GM12878 (cell line): ENCODE measurements at regions not wholly inside any gene's neighbourhood (a gene's known extent, or its start where the extent isn't known, plus 50 kb on each side); places are given as distances from the start of the nearest gene placed in this dataset.

ENCODE experiments used
- ATAC-seq: fragments of 200-7000 bp; cut with Tn5 transposase; 3 replicates; pipeline ENCODE4 v1.9.1; 2020; ENCODE audit warnings: mild to moderate bottlenecking, moderate library complexity
- BruUV-seq: library from RNA; stranded (reverse); fragments of 400-500 nt; replicated peaks from 2 replicates; lab custom pipeline; 2021; lab: Mats Ljungman, UMichigan
- CTCF ChIA-PET: fragments of 300-600 bp; sonication (Branson Sonifier 250); formaldehyde crosslinking; extraction: SDS; loops from one replicate; lab custom pipeline; 2021; ENCODE audit warnings: inconsistent platforms; lab: Yijun Ruan, JAX
- POLR2A ChIA-PET: fragments of 350-600 bp; formaldehyde crosslinking; extraction: SDS; loops from one replicate; lab custom pipeline; 2021; ENCODE audit warnings: inconsistent platforms; lab: Charles Lee
- RAD21 ChIA-PET: fragments of 300-600 bp; sonication (Branson Sonifier 250); formaldehyde crosslinking; loops from one replicate; lab custom pipeline; 2023; ENCODE audit warnings: antibody characterized with exemption; ENCODE audit not compliant: unreplicated experiment; lab: Charles Lee
- SMC1A ChIA-PET: fragments of 300-600 bp; sonication (Branson Sonifier 250); formaldehyde crosslinking; loops from one replicate; lab custom pipeline; 2023; ENCODE audit not compliant: unreplicated experiment, uncharacterized antibody; lab: Charles Lee
- DNase-seq: peaks from one replicate; pipeline ENCODE4 v3.0.0-alpha.2; 2011; ENCODE audit warnings: low read depth, low spot score
- FAIRE-seq: peaks from 3 replicates; lab custom pipeline; 2011; peaks lifted over from hg19 to GRCh38; lab: Jason Lieb, UNC
- H2AFZ ChIP-seq: 2 replicates; pipeline ENCODE4 v1.6.0; 2011; ENCODE audit warnings: low read depth, low read length, control low read depth; ENCODE audit not compliant: control insufficient read depth
- H3K27ac ChIP-seq: 2 replicates; pipeline ENCODE4 v1.5.1; 2011; ENCODE audit warnings: control low read depth; ENCODE audit not compliant: control insufficient read depth, insufficient read depth
- H3K27me3 ChIP-seq, 2 experiments: replicated peaks in 1 of 2; 2 replicates each; pipeline versions ENCODE4 v1.6.0 to v1.6.1; 2011; ENCODE audit warnings: low read length in 1 of 2; ENCODE audit not compliant: control insufficient read depth in 2 of 2, insufficient read depth in 2 of 2
- H3K36me3 ChIP-seq, 2 experiments: 2 replicates each; pipeline ENCODE4 v1.5.1; 2011; ENCODE audit warnings: low read length in 1 of 2; ENCODE audit not compliant: control insufficient read depth in 2 of 2, insufficient read depth in 2 of 2
- H3K4me1 ChIP-seq: 2 replicates; pipeline ENCODE4 v1.6.1; 2011; ENCODE audit warnings: mild to moderate bottlenecking, low read length, moderate library complexity, mixed read lengths; ENCODE audit not compliant: control insufficient read depth, insufficient read depth
- H3K4me2 ChIP-seq: 2 replicates; pipeline ENCODE4 v1.6.0; 2011; ENCODE audit warnings: control low read depth; ENCODE audit not compliant: control insufficient read depth, insufficient read depth
- H3K4me3 ChIP-seq: fragments of 200-600 bp; sonication (generic); 2 replicates; pipeline ENCODE4 v1.5.1; 2016
- H3K79me2 ChIP-seq: 2 replicates; pipeline ENCODE4 v1.6.0; 2011; ENCODE audit warnings: low read length; ENCODE audit not compliant: control insufficient read depth, insufficient read depth
- H3K9ac ChIP-seq: 2 replicates; pipeline ENCODE4 v1.8.0; 2011; ENCODE audit warnings: low read length, control low read depth, mixed read lengths; ENCODE audit not compliant: control insufficient read depth, insufficient read depth
- H3K9me3 ChIP-seq: replicated peaks from 3 replicates; pipeline ENCODE4 v1.5.1; 2011; ENCODE audit warnings: mild to moderate bottlenecking, low read length; ENCODE audit not compliant: control insufficient read depth, insufficient read depth
- H4K20me1 ChIP-seq: 2 replicates; pipeline ENCODE4 v1.6.0; 2011; ENCODE audit not compliant: control insufficient read depth, insufficient read depth
- ATF7 ChIP-seq: fragments of 450-650 bp; IDR thresholded peaks from 2 replicates; pipeline ENCODE4 v1.6.1; 2016; ENCODE audit warnings: low read depth, mild to moderate bottlenecking
- BHLHE40 ChIP-seq, 2 experiments: fragments of 450-650 bp in 1 of 2; IDR thresholded peaks; 2 replicates each; pipeline ENCODE4 v1.6.1; 2011 to 2017; ENCODE audit warnings: low read depth in 2 of 2, borderline replicate concordance in 1 of 2, improper control_type of control experiment in 1 of 2, low read length in 1 of 2, mild to moderate bottlenecking in 1 of 2
- E4F1 ChIP-seq: fragments of 450-650 bp; IDR thresholded peaks from 2 replicates; pipeline ENCODE4 v1.6.1; 2018; ENCODE audit warnings: borderline replicate concordance, mild to moderate bottlenecking; ENCODE audit not compliant: partially characterized antibody
- HDAC2 ChIP-seq: fragments of 200-600 bp; sonication (generic); IDR thresholded peaks from 2 replicates; pipeline ENCODE4 v1.6.1; 2017
- HDGF ChIP-seq: fragments of 450-650 bp; IDR thresholded peaks from 2 replicates; pipeline ENCODE4 v1.6.1; 2016; ENCODE audit warnings: antibody characterized with exemption
- HSF1 ChIP-seq: fragments of 150-350 bp; IDR thresholded peaks from 2 replicates; pipeline ENCODE4 v1.6.1; 2014; ENCODE audit warnings: mild to moderate bottlenecking, low read depth, low read length
- JUND ChIP-seq: IDR thresholded peaks from 2 replicates; pipeline ENCODE4 v1.6.1; 2012; ENCODE audit warnings: low read depth, mild to moderate bottlenecking, low read length, improper control_type of control experiment, moderate library complexity
- NR2C1 ChIP-seq: fragments of 450-650 bp; IDR thresholded peaks from 2 replicates; pipeline ENCODE4 v1.6.1; 2017; ENCODE audit warnings: antibody characterized with exemption, mild to moderate bottlenecking, moderate library complexity
- PML ChIP-seq: IDR thresholded peaks from 2 replicates; pipeline ENCODE4 v1.6.1; 2012; ENCODE audit warnings: low read length, inconsistent platforms
- POLR2A ChIP-seq: IDR thresholded peaks from 2 replicates; pipeline ENCODE4 v1.6.1; 2011; ENCODE audit warnings: low read depth, mild to moderate bottlenecking, low read length
- REST ChIP-seq: IDR thresholded peaks from 2 replicates; pipeline ENCODE4 v1.6.1; 2012; ENCODE audit warnings: mild to moderate bottlenecking, low read depth, low read length
- SKIL ChIP-seq: fragments of 450-650 bp; IDR thresholded peaks from 2 replicates; pipeline ENCODE4 v1.6.1; 2017; ENCODE audit warnings: mild to moderate bottlenecking, low read depth, inconsistent platforms; ENCODE audit not compliant: poor library complexity, severe bottlenecking
- YY1 ChIP-seq: IDR thresholded peaks from 2 replicates; pipeline ENCODE4 v1.6.1; 2011; ENCODE audit warnings: low read depth, mild to moderate bottlenecking, low read length
- WGBS: methylation state at CpG from one replicate; pipeline ENCODE4 v1.1.6; 2016; ENCODE audit warnings: low lambda C conversion rate; ENCODE audit not compliant: insufficient replicate concordance, insufficient coverage; ENCODE audit errors: missing lambda C conversion rate; 5-methylcytosine and 5-hydroxymethylcytosine counted together
- in situ Hi-C: fragments of 300-500 bp; cut with MboI; formaldehyde crosslinking; loops from 9 replicates; pipeline ENCODE4 v1.14.3; 2018; ENCODE audit warnings: mixed read lengths
- intact Hi-C: fragments of 100-400 bp; cut with micrococcal nuclease; formaldehyde crosslinking; loops from one replicate; pipeline ENCODE4 v1.14.2; 2022; ENCODE audit not compliant: unreplicated experiment

- TF ChIP-seq SKIL, result no peak
These were observed 205.9 kb upstream of the GBE1 start (continued) for GRCh38 chr3:81967393-81967792.

GRCh38 chr3:81965696-81966095 lies 204.3 kb upstream of the GBE1 start:
- CTCF ChIA-PET, result interaction anchor here (1.2 kb wide), 1 partner anchor 10 kb away, joined by 3 read pairs; no protein-coding TSS in a partner anchor
- RAD21 ChIA-PET, result no interaction called here

More at GRCh38 chr3:81965696-81966095, 204.3 kb upstream of the GBE1 start:
- BruUV-seq, result no TSS peak
- Histone ChIP-seq H3K4me1 (no peaks in the 10 kb centered on the region), H3K27me3 (no peaks in the 10 kb centered on the region), H4K20me1 (no peaks in the 10 kb centered on the region), H3K79me2 (no peaks in the 10 kb centered on the region), H3K9me3 (no peaks in the 10 kb centered on the region), H3K4me3 (no peak overlapping the region), H3K4me2 (no peak overlapping the region), H3K36me3 (no peaks in the 10 kb centered on the region), H3K27ac (no peak overlapping the region), H2AFZ (no peak overlapping the region), H3K9ac (no peak overlapping the region)
- no peak for ATAC-seq
- no peak for FAIRE-seq
- DNase-seq, result no peak
- ChIA-PET POLR2A (no interaction called here), SMC1A (interaction anchor here (1.3 kb wide), 2 partner anchors 13 to 299 kb away, joined by 3 read pairs; no protein-coding TSS in a partner anchor)
- TF ChIP-seq NR2C1, result no peak
- no peak for TF ChIP-seq POLR2A
- no peak for TF ChIP-seq HSF1
- no peak for TF ChIP-seq BHLHE40 (IDR thresholded peaks at IDR 0.05; ENCODE audit: borderline replicate concordance in 1 of 2, low read depth in 2 of 2, low read length in 1 of 2)
- no peak for TF ChIP-seq ATF7
- TF ChIP-seq REST, result no peak
- TF ChIP-seq YY1, result no peak
- no peak for TF ChIP-seq PML
- TF ChIP-seq JUND, result no peak
- TF ChIP-seq E4F1, result no peak
- TF ChIP-seq HDGF, result no peak
- TF ChIP-seq HDAC2, result no peak
- in situ Hi-C loops (no loop called here), intact Hi-C loops (no loop called here)
- WGBS, result 9% methylated on average over 2 of the region's 2 CpGs
